DND-41 (cell line): ENCODE measurements at regions not wholly inside any gene's neighbourhood (a gene's known extent, or its start where the extent isn't known, plus 50 kb on each side); places are given as distances from the start of the nearest gene placed in this dataset.

Experiments
- CTCF ChIP-seq: IDR thresholded peaks from 2 replicates; pipeline ENCODE4 v1.5.1; 2012; ENCODE audit warnings: borderline replicate concordance, low read length, moderate library complexity, mild to moderate bottlenecking; ENCODE audit not compliant: poor library complexity, severe bottlenecking; ENCODE audit errors: extremely low read depth
- EZH2 ChIP-seq: IDR thresholded peaks from 3 replicates; pipeline ENCODE4 v1.6.1; 2012; ENCODE audit warnings: borderline replicate concordance, low read depth, mild to moderate bottlenecking, moderate library complexity, low read length, inconsistent platforms; ENCODE audit not compliant: severe bottlenecking

- no peak for TF ChIP-seq CTCF
- TF ChIP-seq EZH2, result no peak
Observed at GRCh38 chr2:157158111-157158510, 99.4 kb upstream of the GALNT5 start.
